Transverse colon (tissue), 4 donors: ENCODE measurements at regions not wholly inside any gene's neighbourhood (a gene's known extent, or its start where the extent isn't known, plus 50 kb on each side); places are given as distances from the start of the nearest gene placed in this dataset.

Experiments used
- DNase-seq: peaks from one replicate; pipeline ENCODE4 v3.0.0-alpha.2; 2019
- H3K27ac ChIP-seq, 4 donors: fragments of 200-600 bp; sonication (generic); 2 replicates each; pipeline ENCODE4 v1.5.1; 2016 to 2018; ENCODE audit warnings: inconsistent platforms in 4 of 4
- H3K27me3 ChIP-seq: fragments of 200-600 bp; sonication (generic); 2 replicates; pipeline ENCODE4 v1.5.1; 2017; ENCODE audit warnings: inconsistent platforms
- H3K36me3 ChIP-seq, 4 donors: fragments of 200-600 bp; sonication (generic); 2 replicates each; pipeline ENCODE4 v1.5.1; 2017 to 2019; ENCODE audit warnings: inconsistent platforms in 4 of 4
- H3K4me1 ChIP-seq, 4 donors: fragments of 200-600 bp; sonication (generic); 2 replicates each; pipeline ENCODE4 v1.5.1; 2017 to 2020; ENCODE audit warnings: inconsistent platforms in 4 of 4
- H3K4me3 ChIP-seq, 4 donors: fragments of 200-600 bp; sonication (generic); 1 replicate in 1 of 4; 2 replicates in 3 of 4; pipeline versions ENCODE4 v1.5.1 to v1.6.1; 2017 to 2019; ENCODE audit warnings: inconsistent platforms in 4 of 4
- H3K9me3 ChIP-seq, 2 donors: fragments of 200-600 bp; sonication (generic); 2 replicates each; pipeline ENCODE4 v1.5.1; 2017 to 2019; ENCODE audit warnings: inconsistent platforms in 2 of 2
- CTCF ChIP-seq, 5 experiments: fragments of 200-600 bp in 3 of 5; fragments of 450-650 bp in 2 of 5; sonication (generic) in 3 of 5; IDR thresholded peaks; 1 replicate in 2 of 5; 2 replicates in 3 of 5; pipeline ENCODE4 v1.5.1; 2016 to 2017; ENCODE audit warnings: antibody characterized with exemption in 5 of 5, inconsistent platforms in 3 of 5, mild to moderate bottlenecking in 2 of 5, moderate library complexity in 1 of 5
- EP300 ChIP-seq: sonication (generic); formaldehyde crosslinking; IDR thresholded peaks from one replicate; pipeline ENCODE4 v1.6.1; 2017; ENCODE audit warnings: antibody characterized with exemption, low read depth
- POLR2A ChIP-seq: fragments of 450-650 bp; IDR thresholded peaks from one replicate; pipeline ENCODE4 v1.6.1; 2016; ENCODE audit warnings: antibody characterized with exemption, mild to moderate bottlenecking, moderate library complexity
- POLR2AphosphoS5 ChIP-seq, 3 donors: sonication (generic); formaldehyde crosslinking; IDR thresholded peaks; one replicate each; pipeline ENCODE4 v1.6.1; 2016; ENCODE audit warnings: antibody characterized with exemption in 3 of 3
- WGBS, 2 donors: methylation state at CpG; one replicate each; pipeline ENCODE4 v1.1.5; 2018; ENCODE audit warnings: low coverage in 1 of 2; 5-methylcytosine and 5-hydroxymethylcytosine counted together
- in situ Hi-C, 4 donors: fragments of 200-750 bp; cut with MboI; loops; one replicate each; pipeline versions ENCODE4 v1.15.0 to v1.15.1; 2017; ENCODE audit warnings: low sequenced_read_pairs in 3 of 4, low pct_ligation_motif_present in 1 of 4, low pct_unique_long_range_greater_than_20kb in 1 of 4
- intact Hi-C: fragments of 100-400 bp; cut with DNase I; formaldehyde crosslinking; loops from one replicate; pipeline ENCODE4 v1.15.1; 2023; ENCODE audit warnings: low total_unique reads

GRCh38 chr14:97095269-97095668 lies 298.1 kb downstream of the VRK1 start:
- no peak overlapping the region for H3K4me3 ChIP-seq
- no peaks in the 10 kb centered on the region for H3K36me3 ChIP-seq
- no peak overlapping the region for H3K27ac ChIP-seq
- DNase-seq = no peak
- H3K27me3 ChIP-seq = no peaks in the 10 kb centered on the region
- 40 to 53% methylated on average over 1 to 5 of the region's 5 CpGs for WGBS, 2 donors
- H3K4me1 ChIP-seq = no peaks in the 10 kb centered on the region
- TF ChIP-seq POLR2AphosphoS5 (IDR thresholded peaks at IDR 0.05) = no peak
- no peak for TF ChIP-seq CTCF (IDR thresholded peaks at IDR 0.05)
- TF ChIP-seq EP300 = no peak
- no peak for TF ChIP-seq POLR2A
- in situ Hi-C loops (no loop called here), intact Hi-C loops (no loop called here)
- no peaks in the 10 kb centered on the region for H3K9me3 ChIP-seq

GRCh38 chr14:97097296-97097695 lies 300.1 kb downstream of the VRK1 start:
- in situ Hi-C loops (no loop called here), intact Hi-C loops (no loop called here)
- DNase-seq = no peak
- 13 to 46% methylated on average over 2 to 3 of the region's 3 CpGs for WGBS, 2 donors
- no peak for TF ChIP-seq CTCF (IDR thresholded peaks at IDR 0.05)
- no peaks in the 10 kb centered on the region for H3K27me3 ChIP-seq
- H3K36me3 ChIP-seq = no peaks in the 10 kb centered on the region
- no peaks in the 10 kb centered on the region for H3K4me1 ChIP-seq
- no peak overlapping the region for H3K27ac ChIP-seq
- H3K4me3 ChIP-seq = no peak overlapping the region
- H3K9me3 ChIP-seq = no peaks in the 10 kb centered on the region

GRCh38 chr14:97100306-97100705 lies 303.1 kb downstream of the VRK1 start:
- H3K4me1 ChIP-seq = no peaks in the 10 kb centered on the region

GRCh38 chr14:97101561-97101960 lies 304.4 kb downstream of the VRK1 start:
- Histone ChIP-seq H3K27ac (no peak overlapping the region), H3K9me3 (no peaks in the 10 kb centered on the region), H3K36me3 (no peaks in the 10 kb centered on the region), H3K4me1 (no peaks in the 10 kb centered on the region), H3K4me3 (no peak overlapping the region), H3K27me3 (no peaks in the 10 kb centered on the region)
- TF ChIP-seq POLR2A (no peak), EP300 (no peak), POLR2AphosphoS5 (IDR thresholded peaks at IDR 0.05) (no peak), CTCF (IDR thresholded peaks at IDR 0.05) (no peak)
- intact Hi-C loops = no loop called here
- in situ Hi-C loops = no loop called here
- no peak for DNase-seq
- 48 to 70% methylated on average over 3 to 8 of the region's 8 CpGs for WGBS, 2 donors

More at GRCh38 chr14:97100306-97100705, 303.1 kb downstream of the VRK1 start:
- DNase-seq = no peak
- Histone ChIP-seq H3K36me3 (no peaks in the 10 kb centered on the region), H3K9me3 (no peaks in the 10 kb centered on the region), H3K4me3 (no peak overlapping the region), H3K27me3 (no peaks in the 10 kb centered on the region), H3K27ac (no peak overlapping the region)
- intact Hi-C loops (no loop called here), in situ Hi-C loops (no loop called here)
- WGBS, 2 donors = 66 to 100% methylated on average over 1 to 2 of the region's 2 CpGs
- TF ChIP-seq EP300 = no peak
- no peak for TF ChIP-seq CTCF (IDR thresholded peaks at IDR 0.05)
- no peak for TF ChIP-seq POLR2AphosphoS5 (IDR thresholded peaks at IDR 0.05)
